GM23338 (cell line): ENCODE measurements at regions not wholly inside any gene's neighbourhood (a gene's known extent, or its start where the extent isn't known, plus 50 kb on each side); places are given as distances from the start of the nearest gene placed in this dataset.

ENCODE experiments used
- ATAC-seq: fragments of 200-7000 bp; cut with Tn5 transposase; 3 replicates; pipeline ENCODE4 v1.9.1; 2020
- DNase-seq: peaks from one replicate; pipeline ENCODE4 v3.0.0-alpha.2; 2015; ENCODE audit warnings: low spot score
- H2AFZ ChIP-seq: fragments of 200-600 bp; sonication (generic); 2 replicates; pipeline ENCODE4 v1.8.0; 2016; ENCODE audit warnings: antibody characterized with exemption, mild to moderate bottlenecking, moderate library complexity
- H3F3A ChIP-seq: fragments of 200-600 bp; sonication (generic); replicated peaks from 2 replicates; pipeline ENCODE4 v1.8.0; 2017; ENCODE audit warnings: antibody characterized with exemption, mixed run types, low read depth
- H3K27ac ChIP-seq: fragments of 200-600 bp; sonication (generic); 2 replicates; pipeline ENCODE4 v1.6.1; 2016; ENCODE audit warnings: low read depth
- H3K27me3 ChIP-seq: fragments of 200-600 bp; sonication (generic); 2 replicates; pipeline ENCODE4 v1.8.0; 2016; ENCODE audit warnings: mild to moderate bottlenecking, mixed run types, moderate library complexity; ENCODE audit not compliant: insufficient read depth
- H3K36me3 ChIP-seq: fragments of 200-600 bp; sonication (generic); 2 replicates; pipeline ENCODE4 v1.8.0; 2016; ENCODE audit warnings: mild to moderate bottlenecking; ENCODE audit not compliant: insufficient read depth
- H3K4me1 ChIP-seq: fragments of 200-600 bp; sonication (generic); 2 replicates; pipeline ENCODE4 v1.8.0; 2016; ENCODE audit warnings: mild to moderate bottlenecking, moderate library complexity; ENCODE audit not compliant: insufficient read depth
- H3K4me2 ChIP-seq: fragments of 200-600 bp; sonication (generic); 2 replicates; pipeline ENCODE4 v1.7.1; 2017; ENCODE audit warnings: mixed run types
- H3K4me3 ChIP-seq: fragments of 200-600 bp; sonication (generic); 2 replicates; pipeline ENCODE4 v1.6.1; 2016; ENCODE audit warnings: mixed run types
- H3K79me2 ChIP-seq: fragments of 200-600 bp; sonication (generic); replicated peaks from 2 replicates; pipeline ENCODE4 v1.8.0; 2017; ENCODE audit warnings: mild to moderate bottlenecking; ENCODE audit not compliant: insufficient read depth
- H3K9me2 ChIP-seq: fragments of 200-600 bp; sonication (generic); 2 replicates; pipeline ENCODE4 v1.8.0; 2017; ENCODE audit not compliant: insufficient read depth
- H4K20me1 ChIP-seq: fragments of 200-600 bp; sonication (generic); replicated peaks from 2 replicates; pipeline ENCODE4 v1.8.0; 2017; ENCODE audit warnings: mild to moderate bottlenecking; ENCODE audit not compliant: insufficient read depth
- H3K27ac Mint-ChIP-seq: 2 replicates; pipeline ENCODE4 v1.8.0; 2020; ENCODE audit warnings: inconsistent platforms, mild to moderate bottlenecking, moderate library complexity, mixed read lengths
- H3K27me3 Mint-ChIP-seq: 3 replicates; pipeline ENCODE4 v1.8.0; 2022; ENCODE audit warnings: low read depth, mild to moderate bottlenecking, moderate library complexity, mixed read lengths, inconsistent platforms; ENCODE audit not compliant: insufficient read depth, poor library complexity
- H3K36me3 Mint-ChIP-seq: 3 replicates; pipeline ENCODE4 v1.8.0; 2021; ENCODE audit warnings: low read depth, mild to moderate bottlenecking, inconsistent platforms, moderate library complexity, mixed read lengths
- H3K4me1 Mint-ChIP-seq: 3 replicates; pipeline ENCODE4 v1.8.0; 2020; ENCODE audit warnings: mild to moderate bottlenecking, inconsistent platforms, mixed read lengths
- H3K4me3 Mint-ChIP-seq: 3 replicates; pipeline ENCODE4 v1.8.0; 2021; ENCODE audit warnings: moderate library complexity, mild to moderate bottlenecking, inconsistent platforms, mixed read lengths
- H3K9me3 Mint-ChIP-seq: 3 replicates; pipeline ENCODE4 v1.8.0; 2020; ENCODE audit warnings: moderate library complexity, mild to moderate bottlenecking, inconsistent platforms, mixed read lengths
- CTCF ChIP-seq, 2 experiments: fragments of 200-600 bp in 1 of 2; sonication (generic) in 1 of 2; conservative IDR thresholded peaks; 2 replicates each; pipeline versions ENCODE4 v1.5.1 to v1.6.1; 2016 to 2017; ENCODE audit warnings: antibody characterized with exemption in 2 of 2, low read depth in 2 of 2, mild to moderate bottlenecking in 2 of 2, moderate library complexity in 1 of 2
- ETS1 ChIP-seq: IDR thresholded peaks from 2 replicates; pipeline ENCODE4 v1.6.1; 2016; ENCODE audit warnings: antibody characterized with exemption
- JUNB ChIP-seq: IDR thresholded peaks from one replicate; pipeline ENCODE4 v1.6.1; 2016; ENCODE audit warnings: antibody characterized with exemption; ENCODE audit not compliant: unreplicated experiment
- NANOG ChIP-seq: IDR thresholded peaks from 2 replicates; pipeline ENCODE4 v1.6.1; 2016; ENCODE audit warnings: antibody characterized with exemption, borderline replicate concordance
- POLR2AphosphoS5 ChIP-seq: IDR thresholded peaks from 2 replicates; pipeline ENCODE4 v1.6.1; 2016; ENCODE audit warnings: antibody characterized with exemption, low read depth
- ZNF114 ChIP-seq: fragments of 250-450 bp; sonication (Bioruptor Pico); IDR thresholded peaks from 2 replicates; pipeline ENCODE4 v1.5.0; 2020; ENCODE audit warnings: mild to moderate bottlenecking, moderate library complexity
- TF ChIP-seq, protein P1 (sequence below): fragments of 250-450 bp; sonication (Bioruptor Pico); IDR thresholded peaks from 2 replicates; pipeline ENCODE4 v1.5.0; 2020; ENCODE audit warnings: mild to moderate bottlenecking, moderate library complexity

- H3K79me2 ChIP-seq = no peaks in the 10 kb centered on the region
- Mint-ChIP-seq H3K4me1 (peaks cover 42% of the 10 kb centered on the region), H3K27me3 (peaks cover 8% of the 10 kb centered on the region), H3K9me3 (peaks cover 14% of the 10 kb centered on the region; the same call in 2 of the 3 replicates), H3K36me3 (peaks cover 10% of the 10 kb centered on the region; the same call in 2 of the 3 replicates), H3K4me3 (peak overlapping the region; percentile 27; the same call in 2 of the 3 replicates), H3K27ac (no peak overlapping the region; the same call in 1 of the 2 replicates)
- H3K4me1 ChIP-seq = peaks cover 46% of the 10 kb centered on the region
- no peak for TF ChIP-seq POLR2AphosphoS5
- TF ChIP-seq NANOG = no peak
- no peak for TF ChIP-seq ETS1
- H3K9me2 ChIP-seq = no peaks in the 10 kb centered on the region
- H3K4me3 ChIP-seq = peak overlapping the region; percentile 8; the same call in 1 of the 2 replicates
- H3K27me3 ChIP-seq = no peaks in the 10 kb centered on the region
- H3K4me2 ChIP-seq = peak overlapping the region; percentile 30
- H3F3A ChIP-seq = no peaks in the 10 kb centered on the region
- no peaks in the 10 kb centered on the region for H4K20me1 ChIP-seq
- no peak overlapping the region for H3K27ac ChIP-seq
- H3K36me3 ChIP-seq = no peaks in the 10 kb centered on the region
- no peak for ATAC-seq
- H2AFZ ChIP-seq = no peak overlapping the region
- DNase-seq = no peak
Observed at GRCh38 chr2:207450186-207450585, 79.6 kb upstream of the CREB1 start.

GRCh38 chr2:207458582-207458981, 71.2 kb upstream of the CREB1 start:
- TF ChIP-seq JUNB (no peak), ZNF114 (no peak), POLR2AphosphoS5 (no peak), CTCF (conservative IDR thresholded peaks at IDR 0.05; ENCODE audit: low read depth in 2 of 2) (peak; percentile 48 to 67), ETS1 (no peak), NANOG (no peak)
- TF ChIP-seq, protein P1, sequence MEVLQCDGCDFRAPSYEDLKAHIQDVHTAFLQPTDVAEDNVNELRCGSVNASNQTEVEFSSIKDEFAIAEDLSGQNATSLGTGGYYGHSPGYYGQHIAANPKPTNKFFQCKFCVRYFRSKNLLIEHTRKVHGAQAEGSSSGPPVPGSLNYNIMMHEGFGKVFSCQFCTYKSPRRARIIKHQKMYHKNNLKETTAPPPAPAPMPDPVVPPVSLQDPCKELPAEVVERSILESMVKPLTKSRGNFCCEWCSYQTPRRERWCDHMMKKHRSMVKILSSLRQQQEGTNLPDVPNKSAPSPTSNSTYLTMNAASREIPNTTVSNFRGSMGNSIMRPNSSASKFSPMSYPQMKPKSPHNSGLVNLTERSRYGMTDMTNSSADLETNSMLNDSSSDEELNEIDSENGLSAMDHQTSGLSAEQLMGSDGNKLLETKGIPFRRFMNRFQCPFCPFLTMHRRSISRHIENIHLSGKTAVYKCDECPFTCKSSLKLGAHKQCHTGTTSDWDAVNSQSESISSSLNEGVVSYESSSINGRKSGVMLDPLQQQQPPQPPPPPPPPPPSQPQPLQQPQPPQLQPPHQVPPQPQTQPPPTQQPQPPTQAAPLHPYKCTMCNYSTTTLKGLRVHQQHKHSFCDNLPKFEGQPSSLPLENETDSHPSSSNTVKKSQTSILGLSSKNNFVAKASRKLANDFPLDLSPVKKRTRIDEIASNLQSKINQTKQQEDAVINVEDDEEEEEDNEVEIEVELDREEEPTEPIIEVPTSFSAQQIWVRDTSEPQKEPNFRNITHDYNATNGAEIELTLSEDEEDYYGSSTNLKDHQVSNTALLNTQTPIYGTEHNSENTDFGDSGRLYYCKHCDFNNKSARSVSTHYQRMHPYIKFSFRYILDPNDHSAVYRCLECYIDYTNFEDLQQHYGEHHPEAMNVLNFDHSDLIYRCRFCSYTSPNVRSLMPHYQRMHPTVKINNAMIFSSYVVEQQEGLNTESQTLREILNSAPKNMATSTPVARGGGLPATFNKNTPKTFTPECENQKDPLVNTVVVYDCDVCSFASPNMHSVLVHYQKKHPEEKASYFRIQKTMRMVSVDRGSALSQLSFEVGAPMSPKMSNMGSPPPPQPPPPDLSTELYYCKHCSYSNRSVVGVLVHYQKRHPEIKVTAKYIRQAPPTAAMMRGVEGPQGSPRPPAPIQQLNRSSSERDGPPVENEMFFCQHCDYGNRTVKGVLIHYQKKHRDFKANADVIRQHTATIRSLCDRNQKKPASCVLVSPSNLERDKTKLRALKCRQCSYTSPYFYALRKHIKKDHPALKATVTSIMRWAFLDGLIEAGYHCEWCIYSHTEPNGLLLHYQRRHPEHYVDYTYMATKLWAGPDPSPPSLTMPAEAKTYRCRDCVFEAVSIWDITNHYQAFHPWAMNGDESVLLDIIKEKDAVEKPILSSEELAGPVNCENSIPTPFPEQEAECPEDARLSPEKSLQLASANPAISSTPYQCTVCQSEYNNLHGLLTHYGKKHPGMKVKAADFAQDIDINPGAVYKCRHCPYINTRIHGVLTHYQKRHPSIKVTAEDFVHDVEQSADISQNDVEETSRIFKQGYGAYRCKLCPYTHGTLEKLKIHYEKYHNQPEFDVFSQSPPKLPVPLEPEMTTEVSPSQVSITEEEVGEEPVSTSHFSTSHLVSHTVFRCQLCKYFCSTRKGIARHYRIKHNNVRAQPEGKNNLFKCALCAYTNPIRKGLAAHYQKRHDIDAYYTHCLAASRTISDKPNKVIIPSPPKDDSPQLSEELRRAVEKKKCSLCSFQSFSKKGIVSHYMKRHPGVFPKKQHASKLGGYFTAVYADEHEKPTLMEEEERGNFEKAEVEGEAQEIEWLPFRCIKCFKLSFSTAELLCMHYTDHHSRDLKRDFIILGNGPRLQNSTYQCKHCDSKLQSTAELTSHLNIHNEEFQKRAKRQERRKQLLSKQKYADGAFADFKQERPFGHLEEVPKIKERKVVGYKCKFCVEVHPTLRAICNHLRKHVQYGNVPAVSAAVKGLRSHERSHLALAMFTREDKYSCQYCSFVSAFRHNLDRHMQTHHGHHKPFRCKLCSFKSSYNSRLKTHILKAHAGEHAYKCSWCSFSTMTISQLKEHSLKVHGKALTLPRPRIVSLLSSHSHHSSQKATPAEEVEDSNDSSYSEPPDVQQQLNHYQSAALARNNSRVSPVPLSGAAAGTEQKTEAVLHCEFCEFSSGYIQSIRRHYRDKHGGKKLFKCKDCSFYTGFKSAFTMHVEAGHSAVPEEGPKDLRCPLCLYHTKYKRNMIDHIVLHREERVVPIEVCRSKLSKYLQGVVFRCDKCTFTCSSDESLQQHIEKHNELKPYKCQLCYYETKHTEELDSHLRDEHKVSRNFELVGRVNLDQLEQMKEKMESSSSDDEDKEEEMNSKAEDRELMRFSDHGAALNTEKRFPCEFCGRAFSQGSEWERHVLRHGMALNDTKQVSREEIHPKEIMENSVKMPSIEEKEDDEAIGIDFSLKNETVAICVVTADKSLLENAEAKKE = no peak
- Histone ChIP-seq H4K20me1 (no peaks in the 10 kb centered on the region), H3K27ac (no peak overlapping the region), H3K36me3 (no peaks in the 10 kb centered on the region), H3K79me2 (no peaks in the 10 kb centered on the region), H2AFZ (no peak overlapping the region), H3K4me3 (no peak overlapping the region), H3K4me1 (no peaks in the 10 kb centered on the region), H3K27me3 (no peaks in the 10 kb centered on the region), H3K9me2 (no peaks in the 10 kb centered on the region), H3F3A (no peaks in the 10 kb centered on the region), H3K4me2 (no peak overlapping the region)
- Mint-ChIP-seq H3K4me1 (peaks cover 6% of the 10 kb centered on the region; the same call in 1 of the 3 replicates), H3K36me3 (peaks cover 6% of the 10 kb centered on the region; the same call in 1 of the 3 replicates), H3K27me3 (peaks cover 2% of the 10 kb centered on the region), H3K4me3 (no peak overlapping the region), H3K27ac (no peak overlapping the region), H3K9me3 (peaks cover 11% of the 10 kb centered on the region; the same call in 2 of the 3 replicates)
- DNase-seq = peak; percentile 41
- ATAC-seq = peak; percentile 41; the same call in 1 of the 3 replicates
